ENCODE measurements at regions not wholly inside any gene's neighbourhood (a gene's known extent, or its start where the extent isn't known, plus 50 kb on each side); places are given as distances from the start of the nearest gene placed in this dataset.

DNA sequence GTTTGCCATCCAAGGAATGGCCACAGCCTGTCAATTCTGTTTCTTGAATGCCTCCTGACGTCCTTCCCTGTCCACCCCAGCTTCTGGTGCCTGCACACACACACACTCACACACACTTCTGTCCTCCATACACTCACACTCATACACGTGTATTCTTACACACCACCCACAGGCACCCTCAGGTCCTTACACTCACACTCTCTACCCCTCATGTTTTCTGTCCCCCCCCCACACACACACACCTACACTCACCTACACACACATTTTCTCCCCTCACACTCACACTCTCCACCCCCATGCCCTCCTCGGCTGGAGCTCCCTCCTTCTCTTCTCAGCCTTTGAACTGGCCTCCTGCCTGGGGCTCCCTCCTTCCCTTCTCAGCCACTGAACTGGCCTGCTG lies 148.0 kb upstream of the SALL3 start:
- POLR2A ChIA-PET: no interaction called here
- no peak for DNase-seq (ENCODE audit: extremely low spot score)
- CTCF ChIA-PET: no interaction called here
- TF ChIP-seq, protein P1, sequence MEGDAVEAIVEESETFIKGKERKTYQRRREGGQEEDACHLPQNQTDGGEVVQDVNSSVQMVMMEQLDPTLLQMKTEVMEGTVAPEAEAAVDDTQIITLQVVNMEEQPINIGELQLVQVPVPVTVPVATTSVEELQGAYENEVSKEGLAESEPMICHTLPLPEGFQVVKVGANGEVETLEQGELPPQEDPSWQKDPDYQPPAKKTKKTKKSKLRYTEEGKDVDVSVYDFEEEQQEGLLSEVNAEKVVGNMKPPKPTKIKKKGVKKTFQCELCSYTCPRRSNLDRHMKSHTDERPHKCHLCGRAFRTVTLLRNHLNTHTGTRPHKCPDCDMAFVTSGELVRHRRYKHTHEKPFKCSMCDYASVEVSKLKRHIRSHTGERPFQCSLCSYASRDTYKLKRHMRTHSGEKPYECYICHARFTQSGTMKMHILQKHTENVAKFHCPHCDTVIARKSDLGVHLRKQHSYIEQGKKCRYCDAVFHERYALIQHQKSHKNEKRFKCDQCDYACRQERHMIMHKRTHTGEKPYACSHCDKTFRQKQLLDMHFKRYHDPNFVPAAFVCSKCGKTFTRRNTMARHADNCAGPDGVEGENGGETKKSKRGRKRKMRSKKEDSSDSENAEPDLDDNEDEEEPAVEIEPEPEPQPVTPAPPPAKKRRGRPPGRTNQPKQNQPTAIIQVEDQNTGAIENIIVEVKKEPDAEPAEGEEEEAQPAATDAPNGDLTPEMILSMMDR (IDR thresholded peaks at IDR 0.05; ENCODE audit: control extremely low read depth, extremely low read depth, low read depth, missing control alignments): no peak

DNA sequence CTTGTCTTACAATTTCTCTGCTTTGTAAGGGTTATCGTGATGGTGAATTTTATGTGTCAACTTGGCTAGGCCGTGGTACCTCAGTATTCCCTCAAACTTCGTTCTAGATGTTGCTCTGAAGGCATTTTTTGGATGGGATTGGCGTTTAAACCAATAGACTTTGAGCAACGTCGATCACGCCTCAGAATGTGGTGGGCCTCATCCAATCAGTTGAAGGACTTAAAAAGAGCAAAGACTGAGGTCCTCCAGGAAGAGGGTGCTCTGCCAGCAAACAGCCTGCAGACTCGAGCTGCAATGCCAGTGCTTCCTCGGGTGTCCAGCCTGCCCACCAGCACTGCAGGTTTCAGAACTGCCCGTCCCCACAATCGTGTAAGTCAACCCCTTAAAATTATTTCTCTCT lies 145.8 kb upstream of the SALL3 start:
- DNase-seq (ENCODE audit: extremely low spot score): no peak
- TF ChIP-seq, protein P1 (IDR thresholded peaks at IDR 0.05; ENCODE audit: control extremely low read depth, extremely low read depth, low read depth, missing control alignments): no peak
- ChIA-PET CTCF (no interaction called here), POLR2A (no interaction called here)

DNA sequence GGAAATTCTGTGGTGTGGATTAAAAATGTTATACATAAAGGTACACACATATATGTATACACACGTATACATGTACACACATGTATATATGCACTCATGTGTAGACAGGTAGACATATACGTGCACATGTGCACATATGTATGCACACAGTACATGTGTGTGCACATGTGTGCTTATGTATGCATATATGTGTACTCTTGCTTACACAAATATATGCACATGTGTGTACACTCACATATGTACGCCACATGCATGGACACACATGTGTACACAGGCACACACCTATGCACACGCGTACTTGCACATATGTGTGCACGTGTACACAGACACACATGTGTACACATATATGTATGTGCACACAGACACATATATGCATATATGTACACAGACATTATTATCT lies 142.8 kb upstream of the SALL3 start:
- TF ChIP-seq, protein P1 (IDR thresholded peaks at IDR 0.05; ENCODE audit: control extremely low read depth, extremely low read depth, low read depth, missing control alignments): no peak
- POLR2A ChIA-PET: no interaction called here
- CTCF ChIA-PET: interaction anchor here (0.7 to 1.2 kb wide), 2 partner anchors 10 to 12 kb away, joined by 3 read pairs; no protein-coding TSS in a partner anchor
- DNase-seq (ENCODE audit: extremely low spot score): no peak

DNA sequence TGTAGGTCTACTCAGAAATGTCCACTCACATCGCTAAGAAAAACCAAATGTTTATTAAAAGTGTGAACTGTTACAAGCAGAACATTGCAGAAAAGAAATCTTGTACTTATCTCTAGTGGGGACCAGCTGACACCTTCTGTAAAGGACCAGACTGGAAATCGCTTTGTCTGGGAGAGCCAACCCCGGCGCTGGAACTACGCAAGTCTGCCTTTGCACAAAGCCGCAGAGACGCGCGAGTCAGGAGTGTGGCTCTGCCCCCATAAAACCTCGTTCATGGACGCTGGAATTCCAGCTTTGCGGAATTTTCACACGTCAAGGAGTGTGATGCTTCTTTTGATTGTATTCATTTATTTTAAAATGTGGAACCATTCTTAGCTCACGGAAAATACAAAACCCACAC lies 141.9 kb upstream of the SALL3 start:
- TF ChIP-seq, protein P1 (IDR thresholded peaks at IDR 0.05; ENCODE audit: control extremely low read depth, extremely low read depth, low read depth, missing control alignments): no peak
- ChIA-PET POLR2A (no interaction called here), CTCF (no interaction called here)
- no peak for DNase-seq (ENCODE audit: extremely low spot score)

DNA sequence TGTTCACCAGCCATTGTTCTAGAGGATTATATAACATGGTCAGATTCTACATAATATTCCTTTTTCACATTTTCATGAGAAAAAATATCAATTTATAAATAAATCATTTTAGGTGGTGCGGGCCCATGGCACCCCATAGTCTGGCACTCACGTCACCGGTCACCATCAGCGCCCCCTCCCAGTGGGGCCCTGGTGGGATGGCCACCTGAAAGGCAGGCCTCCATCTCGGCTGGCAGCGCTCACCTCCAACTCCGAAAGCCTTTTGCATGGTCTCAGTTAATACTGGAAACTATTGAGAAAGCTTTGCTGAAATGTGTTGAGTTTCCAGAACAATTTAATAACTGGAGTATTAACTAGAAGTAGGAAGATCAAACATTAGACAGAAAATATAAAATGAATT lies 141.4 kb upstream of the SALL3 start:
- TF ChIP-seq, protein P1 (IDR thresholded peaks at IDR 0.05; ENCODE audit: control extremely low read depth, extremely low read depth, low read depth, missing control alignments): no peak
- POLR2A ChIA-PET: no interaction called here
- DNase-seq (ENCODE audit: extremely low spot score): no peak
- CTCF ChIA-PET: no interaction called here

DNA sequence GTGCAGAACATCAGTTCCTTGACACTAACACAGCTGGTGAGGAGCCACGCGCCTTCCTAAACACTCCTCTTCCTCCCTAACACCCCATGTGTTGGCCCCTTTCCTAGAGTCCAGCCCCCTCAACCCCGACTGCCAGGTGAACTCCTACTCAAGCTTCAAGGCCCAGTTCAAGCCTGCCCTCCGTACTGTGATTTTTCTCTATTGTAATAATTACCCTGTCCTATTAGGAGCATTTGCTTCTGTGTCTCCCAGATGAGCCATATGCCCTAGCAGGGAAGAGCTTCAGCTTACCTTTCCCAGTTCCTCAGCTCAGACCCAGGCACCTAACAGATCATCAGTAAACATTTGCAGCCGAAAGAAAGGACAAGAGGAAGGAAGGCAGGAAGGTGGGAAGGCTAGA lies 130.6 kb upstream of the SALL3 start:
- TF ChIP-seq, protein P1 (IDR thresholded peaks at IDR 0.05; ENCODE audit: control extremely low read depth, extremely low read depth, low read depth, missing control alignments): no peak
- no peak for DNase-seq (ENCODE audit: extremely low spot score)
- ChIA-PET CTCF (interaction anchor here (0.8 to 1.0 kb wide), 2 partner anchors 12 to 27 kb away, joined by 3 read pairs; no protein-coding TSS in a partner anchor), POLR2A (no interaction called here)

DNA sequence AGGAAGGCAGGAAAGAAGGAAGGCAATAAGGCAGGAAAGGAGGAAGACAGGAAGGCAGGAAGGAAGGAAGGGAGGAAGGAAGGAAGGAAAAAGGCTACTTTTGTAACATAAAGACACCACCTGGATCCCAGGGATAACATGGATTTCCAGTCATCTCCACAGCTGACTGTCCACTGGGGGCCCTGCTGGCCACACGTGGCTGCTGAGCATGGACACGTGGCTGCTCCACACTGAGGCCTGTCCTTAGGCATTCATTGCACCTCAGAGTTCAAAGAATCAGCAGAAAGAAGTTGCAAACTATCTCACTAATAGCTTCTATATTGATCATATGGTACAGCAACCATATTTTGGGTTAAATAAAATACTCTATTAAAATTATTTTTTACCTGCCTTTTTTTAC lies 130.2 kb upstream of the SALL3 start:
- ChIA-PET POLR2A (no interaction called here), CTCF (interaction anchor here (1.0 kb wide), 1 partner anchor 27 kb away, joined by 3 read pairs; no protein-coding TSS in a partner anchor)
- DNase-seq (ENCODE audit: extremely low spot score): no peak
- TF ChIP-seq, protein P1 (IDR thresholded peaks at IDR 0.05; ENCODE audit: control extremely low read depth, extremely low read depth, low read depth, missing control alignments): no peak

Measured in GM10248 (cell line).